Keratinocyte (primary cell): ENCODE measurements at regions not wholly inside any gene's neighbourhood (a gene's known extent, or its start where the extent isn't known, plus 50 kb on each side); places are given as distances from the start of the nearest gene placed in this dataset.

Source experiments
- DNase-seq: peaks from one replicate; pipeline ENCODE4 v3.0.0-alpha.2; 2011; ENCODE audit warnings: low read depth, missing footprints, low spot score
- FAIRE-seq: peaks from 2 replicates; lab custom pipeline; 2011; peaks lifted over from hg19 to GRCh38; lab: Jason Lieb, UNC
- H2AFZ ChIP-seq: 2 replicates; pipeline ENCODE4 v1.6.0; 2012; ENCODE audit warnings: low read length, control low read depth, inconsistent platforms; ENCODE audit not compliant: control insufficient read depth
- H3K27ac ChIP-seq: 2 replicates; pipeline ENCODE4 v1.5.1; 2011; ENCODE audit warnings: low read length; ENCODE audit not compliant: control insufficient read depth, insufficient read depth
- H3K27me3 ChIP-seq: 3 replicates; pipeline ENCODE4 v1.6.0; 2011; ENCODE audit warnings: low read length; ENCODE audit not compliant: control insufficient read depth, insufficient read depth; ENCODE audit errors: extremely low read depth
- H3K36me3 ChIP-seq, 2 experiments: 2 replicates in 1 of 2; 3 replicates in 1 of 2; pipeline ENCODE4 v1.5.1; 2011; ENCODE audit warnings: low read length in 2 of 2, mild to moderate bottlenecking in 1 of 2; ENCODE audit not compliant: control insufficient read depth in 2 of 2, insufficient read depth in 2 of 2; ENCODE audit errors: extremely low read depth in 1 of 2
- H3K4me1 ChIP-seq: 3 replicates; pipeline ENCODE4 v1.5.1; 2011; ENCODE audit warnings: low read length; ENCODE audit not compliant: control insufficient read depth, insufficient read depth; ENCODE audit errors: extremely low read depth
- H3K4me2 ChIP-seq: 3 replicates; pipeline ENCODE4 v1.6.0; 2011; ENCODE audit warnings: low read depth, low read length; ENCODE audit not compliant: control insufficient read depth, insufficient read depth; ENCODE audit errors: extremely low read depth
- H3K4me3 ChIP-seq, 3 experiments: fragments of 200-600 bp in 1 of 3; sonication (generic) in 1 of 3; 2 replicates in 2 of 3; 3 replicates in 1 of 3; pipeline ENCODE4 v1.5.1; 2011 to 2016; ENCODE audit warnings: low read length in 3 of 3, mild to moderate bottlenecking in 3 of 3, control low read depth in 2 of 3, inconsistent platforms in 1 of 3, low read depth in 1 of 3, mixed read lengths in 1 of 3, mixed run types in 1 of 3, moderate library complexity in 1 of 3; ENCODE audit not compliant: control insufficient read depth in 2 of 3, insufficient read depth in 2 of 3; ENCODE audit errors: extremely low read depth in 1 of 3
- H3K79me2 ChIP-seq: 2 replicates; pipeline ENCODE4 v1.6.0; 2012; ENCODE audit warnings: low read length; ENCODE audit not compliant: control insufficient read depth, insufficient read depth
- H3K9ac ChIP-seq: 3 replicates; pipeline ENCODE4 v1.6.0; 2011; ENCODE audit warnings: low read length; ENCODE audit not compliant: control insufficient read depth, insufficient read depth; ENCODE audit errors: extremely low read depth
- H3K9me1 ChIP-seq: 3 replicates; pipeline ENCODE4 v1.6.0; 2011; ENCODE audit warnings: low read length; ENCODE audit not compliant: control insufficient read depth, insufficient read depth; ENCODE audit errors: extremely low read depth
- H3K9me3 ChIP-seq: 2 replicates; pipeline ENCODE4 v1.5.1; 2012; ENCODE audit warnings: low read depth, low read length; ENCODE audit not compliant: control insufficient read depth
- H4K20me1 ChIP-seq: 3 replicates; pipeline ENCODE4 v1.6.0; 2011; ENCODE audit warnings: low read length; ENCODE audit not compliant: control insufficient read depth, insufficient read depth; ENCODE audit errors: extremely low read depth
- EZH2 ChIP-seq: IDR thresholded peaks from one replicate; pipeline ENCODE4 v1.6.1; 2012; ENCODE audit warnings: inconsistent platforms, mild to moderate bottlenecking, low read length, moderate library complexity
- dilution Hi-C: fragments of 300-500 bp; cut with MboI; formaldehyde crosslinking; loops from one replicate; pipeline ENCODE4 v1.7.0; 2020; ENCODE audit warnings: low sequenced_read_pairs; ENCODE audit not compliant: extremely low pct_ligation_motif_present
- TF ChIP-seq, protein P1 (sequence below), 3 experiments: IDR thresholded peaks in 1 of 3; conservative IDR thresholded peaks in 1 of 3; optimal IDR thresholded peaks in 1 of 3; 2 replicates in 2 of 3; 3 replicates in 1 of 3; pipeline versions ENCODE3 to v1.5.1; 2011; ENCODE audit warnings: low read length in 3 of 3, mild to moderate bottlenecking in 3 of 3, moderate library complexity in 2 of 3, control low read depth in 1 of 3, inconsistent platforms in 1 of 3; ENCODE audit not compliant: insufficient read depth in 2 of 3; ENCODE audit errors: extremely low read depth in 1 of 3

DNA sequence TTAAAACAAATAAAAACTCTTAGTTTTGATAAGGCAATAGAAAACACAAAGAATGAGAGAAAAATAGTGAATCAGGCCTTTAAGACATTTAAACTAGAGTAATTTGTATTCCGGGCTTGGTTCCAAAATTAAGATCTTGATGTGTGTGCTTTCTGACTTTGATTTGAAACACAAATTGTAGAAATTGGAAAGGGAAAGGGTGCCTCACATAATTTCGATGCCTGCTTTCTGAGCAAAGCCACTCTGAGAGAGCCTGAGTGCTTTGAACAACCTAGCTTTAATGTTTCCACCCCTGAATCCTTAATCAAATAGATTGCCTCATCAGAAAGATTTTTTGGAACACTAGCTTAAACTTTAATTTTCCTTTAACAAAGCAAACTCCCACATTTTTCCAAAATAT is 666.8 kb downstream of the PCDH18 start:
- no peak for TF ChIP-seq EZH2
- TF ChIP-seq, protein P1, sequence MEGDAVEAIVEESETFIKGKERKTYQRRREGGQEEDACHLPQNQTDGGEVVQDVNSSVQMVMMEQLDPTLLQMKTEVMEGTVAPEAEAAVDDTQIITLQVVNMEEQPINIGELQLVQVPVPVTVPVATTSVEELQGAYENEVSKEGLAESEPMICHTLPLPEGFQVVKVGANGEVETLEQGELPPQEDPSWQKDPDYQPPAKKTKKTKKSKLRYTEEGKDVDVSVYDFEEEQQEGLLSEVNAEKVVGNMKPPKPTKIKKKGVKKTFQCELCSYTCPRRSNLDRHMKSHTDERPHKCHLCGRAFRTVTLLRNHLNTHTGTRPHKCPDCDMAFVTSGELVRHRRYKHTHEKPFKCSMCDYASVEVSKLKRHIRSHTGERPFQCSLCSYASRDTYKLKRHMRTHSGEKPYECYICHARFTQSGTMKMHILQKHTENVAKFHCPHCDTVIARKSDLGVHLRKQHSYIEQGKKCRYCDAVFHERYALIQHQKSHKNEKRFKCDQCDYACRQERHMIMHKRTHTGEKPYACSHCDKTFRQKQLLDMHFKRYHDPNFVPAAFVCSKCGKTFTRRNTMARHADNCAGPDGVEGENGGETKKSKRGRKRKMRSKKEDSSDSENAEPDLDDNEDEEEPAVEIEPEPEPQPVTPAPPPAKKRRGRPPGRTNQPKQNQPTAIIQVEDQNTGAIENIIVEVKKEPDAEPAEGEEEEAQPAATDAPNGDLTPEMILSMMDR (optimal IDR thresholded peaks at IDR 0.05 in 1 of 3, IDR thresholded peaks at IDR 0.05 in 1 of 3, conservative IDR thresholded peaks at IDR 0.05 in 1 of 3; ENCODE audit: extremely low read depth in 1 of 3, insufficient read depth in 2 of 3, low read length in 3 of 3) = no peak
- Histone ChIP-seq H3K79me2 (no peaks in the 10 kb centered on the region), H3K9ac (no peak overlapping the region), H3K36me3 (no peaks in the 10 kb centered on the region), H3K27me3 (no peaks in the 10 kb centered on the region), H3K4me2 (no peak overlapping the region), H3K4me1 (no peaks in the 10 kb centered on the region), H3K9me3 (no peaks in the 10 kb centered on the region), H3K9me1 (no peaks in the 10 kb centered on the region), H3K4me3 (no peak overlapping the region), H3K27ac (no peak overlapping the region), H2AFZ (no peak overlapping the region), H4K20me1 (no peaks in the 10 kb centered on the region)
- DNase-seq (no peak), FAIRE-seq (no peak)
- dilution Hi-C loops = loop anchor here (25.0 kb wide), 1 partner anchor 978 kb away; no protein-coding TSS in a partner anchor

DNA sequence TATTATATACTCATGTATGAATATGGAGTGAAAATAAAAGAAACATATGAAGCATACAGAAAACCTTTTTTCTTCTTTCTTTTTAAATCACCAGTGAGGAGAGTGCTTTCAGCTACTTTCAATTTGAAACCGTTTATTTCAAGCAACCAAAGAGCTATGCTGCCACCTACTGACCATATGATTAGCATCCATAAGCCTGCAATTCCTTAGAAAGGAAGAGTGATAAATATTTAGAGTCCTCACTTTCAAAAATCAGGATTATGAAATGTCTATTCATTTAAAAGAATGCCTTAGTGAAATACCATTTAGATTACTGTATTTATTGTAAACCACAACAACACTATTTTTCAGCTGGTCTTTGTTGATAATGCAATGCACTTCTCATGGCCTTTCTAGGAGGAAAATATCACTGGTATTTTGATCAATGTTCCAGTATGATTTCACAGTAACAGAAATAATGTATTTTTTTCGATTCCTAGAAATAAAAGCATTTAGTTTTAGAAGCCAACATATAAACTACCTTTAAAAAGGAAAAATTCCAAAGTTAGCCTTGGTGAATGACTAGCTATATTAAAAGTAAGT is 667.6 kb downstream of the PCDH18 start:
- Histone ChIP-seq H3K27me3 (no peaks in the 10 kb centered on the region), H3K9me1 (no peaks in the 10 kb centered on the region), H4K20me1 (no peaks in the 10 kb centered on the region), H3K27ac (no peak overlapping the region), H2AFZ (no peak overlapping the region), H3K4me1 (no peaks in the 10 kb centered on the region), H3K4me3 (no peak overlapping the region), H3K36me3 (no peaks in the 10 kb centered on the region), H3K79me2 (no peaks in the 10 kb centered on the region), H3K4me2 (no peak overlapping the region), H3K9ac (no peak overlapping the region), H3K9me3 (no peaks in the 10 kb centered on the region)
- FAIRE-seq = no peak
- dilution Hi-C loops = loop anchor here (25.0 kb wide), 1 partner anchor 977 kb away; no protein-coding TSS in a partner anchor
- peak; percentile 4 for DNase-seq
- TF ChIP-seq, protein P1 (optimal IDR thresholded peaks at IDR 0.05 in 1 of 3, IDR thresholded peaks at IDR 0.05 in 1 of 3, conservative IDR thresholded peaks at IDR 0.05 in 1 of 3; ENCODE audit: extremely low read depth in 1 of 3, insufficient read depth in 2 of 3, low read length in 3 of 3) = peak in 2 of 3 experiments; percentile 61 to 64
- TF ChIP-seq EZH2 = no peak
